Fibroblast of skin of abdomen (primary cell): ENCODE measurements at regions not wholly inside any gene's neighbourhood (a gene's known extent, or its start where the extent isn't known, plus 50 kb on each side); places are given as distances from the start of the nearest gene placed in this dataset.

Source experiments
- DNase-seq: peaks from one replicate; pipeline ENCODE4 v3.0.0-alpha.2; 2013

GRCh38 chr6:128666405-128666804, 146.0 kb upstream of the PTPRK start:
- no peak for DNase-seq

- DNase-seq = no peak
Observed at GRCh38 chr6:128663238-128663637, 142.8 kb upstream of the PTPRK start.

GRCh38 chr6:128659878-128660622, 139.7 kb upstream of the PTPRK start:
- no peak for DNase-seq

- DNase-seq = no peak
Observed at GRCh38 chr6:128659276-128659675, 138.9 kb upstream of the PTPRK start.

GRCh38 chr6:128657181-128657580, 136.8 kb upstream of the PTPRK start:
- DNase-seq = peak; percentile 13

- DNase-seq = peak; percentile 96
Observed at GRCh38 chr6:128655978-128656498, 135.6 kb upstream of the PTPRK start.

- DNase-seq = no peak
Observed at GRCh38 chr6:128648022-128648598, 127.7 kb upstream of the PTPRK start.

GRCh38 chr6:128642132-128642531, 121.7 kb upstream of the PTPRK start:
- DNase-seq = no peak

GRCh38 chr6:128641703-128642102, 121.3 kb upstream of the PTPRK start:
- peak; percentile 60 for DNase-seq

- no peak for DNase-seq
Observed at GRCh38 chr6:128638817-128639216, 118.4 kb upstream of the PTPRK start.

GRCh38 chr6:128635219-128635618, 114.8 kb upstream of the PTPRK start:
- DNase-seq = no peak

- peak; percentile 17 for DNase-seq
Observed at GRCh38 chr6:128632131-128632530, 111.7 kb upstream of the PTPRK start.

GRCh38 chr6:128631031-128631430, 110.6 kb upstream of the PTPRK start:
- no peak for DNase-seq

GRCh38 chr6:128630213-128630612, 109.8 kb upstream of the PTPRK start:
- no peak for DNase-seq

GRCh38 chr6:128617285-128617684, 96.9 kb upstream of the PTPRK start:
- no peak for DNase-seq

- DNase-seq = no peak
Observed at GRCh38 chr6:128616342-128616741, 95.9 kb upstream of the PTPRK start.

- no peak for DNase-seq
Observed at GRCh38 chr6:128606611-128607010, 86.2 kb upstream of the PTPRK start.

- DNase-seq = peak; percentile 14
Observed at GRCh38 chr6:128605961-128606360, 85.6 kb upstream of the PTPRK start.

- DNase-seq = no peak
Observed at GRCh38 chr6:128601060-128601459, 80.7 kb upstream of the PTPRK start.

GRCh38 chr6:128600397-128600951, 80.1 kb upstream of the PTPRK start:
- peak; percentile 98 for DNase-seq

GRCh38 chr6:128599036-128599435, 78.6 kb upstream of the PTPRK start:
- no peak for DNase-seq

GRCh38 chr6:128598571-128598970, 78.2 kb upstream of the PTPRK start:
- no peak for DNase-seq

- no peak for DNase-seq
Observed at GRCh38 chr6:128597956-128598355, 77.6 kb upstream of the PTPRK start.

- no peak for DNase-seq
Observed at GRCh38 chr6:128597004-128597403, 76.6 kb upstream of the PTPRK start.
